ENCODE measurements at regions not wholly inside any gene's neighbourhood (a gene's known extent, or its start where the extent isn't known, plus 50 kb on each side); places are given as distances from the start of the nearest gene placed in this dataset.

DNA sequence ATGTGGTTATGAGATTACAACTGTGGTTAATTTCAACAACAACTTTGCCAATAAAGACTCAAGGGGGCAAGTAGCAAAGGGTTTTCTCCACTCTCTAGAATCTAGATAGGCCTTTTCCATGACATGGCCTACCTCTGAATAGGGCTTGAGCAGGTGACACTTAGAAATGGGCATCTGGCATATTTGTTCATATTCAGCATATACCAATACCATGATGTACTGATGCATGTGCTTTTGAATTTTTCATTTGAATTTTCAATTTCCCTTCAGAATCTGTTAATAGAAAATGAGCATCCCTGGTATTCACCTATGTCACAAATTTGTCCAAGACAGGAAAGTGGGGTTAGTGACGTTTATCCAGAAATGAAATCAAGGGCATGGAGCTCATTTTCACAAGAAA lies 757.5 kb upstream of the NRSN1 start:
- TF ChIP-seq, protein P1, sequence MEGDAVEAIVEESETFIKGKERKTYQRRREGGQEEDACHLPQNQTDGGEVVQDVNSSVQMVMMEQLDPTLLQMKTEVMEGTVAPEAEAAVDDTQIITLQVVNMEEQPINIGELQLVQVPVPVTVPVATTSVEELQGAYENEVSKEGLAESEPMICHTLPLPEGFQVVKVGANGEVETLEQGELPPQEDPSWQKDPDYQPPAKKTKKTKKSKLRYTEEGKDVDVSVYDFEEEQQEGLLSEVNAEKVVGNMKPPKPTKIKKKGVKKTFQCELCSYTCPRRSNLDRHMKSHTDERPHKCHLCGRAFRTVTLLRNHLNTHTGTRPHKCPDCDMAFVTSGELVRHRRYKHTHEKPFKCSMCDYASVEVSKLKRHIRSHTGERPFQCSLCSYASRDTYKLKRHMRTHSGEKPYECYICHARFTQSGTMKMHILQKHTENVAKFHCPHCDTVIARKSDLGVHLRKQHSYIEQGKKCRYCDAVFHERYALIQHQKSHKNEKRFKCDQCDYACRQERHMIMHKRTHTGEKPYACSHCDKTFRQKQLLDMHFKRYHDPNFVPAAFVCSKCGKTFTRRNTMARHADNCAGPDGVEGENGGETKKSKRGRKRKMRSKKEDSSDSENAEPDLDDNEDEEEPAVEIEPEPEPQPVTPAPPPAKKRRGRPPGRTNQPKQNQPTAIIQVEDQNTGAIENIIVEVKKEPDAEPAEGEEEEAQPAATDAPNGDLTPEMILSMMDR (IDR thresholded peaks at IDR 0.05): no peak
- no peak for TF ChIP-seq POLR2A (IDR thresholded peaks at IDR 0.05)

Data from tibial nerve (tissue), 3 donors.